ENCODE measurements at regions not wholly inside any gene's neighbourhood (a gene's known extent, or its start where the extent isn't known, plus 50 kb on each side); places are given as distances from the start of the nearest gene placed in this dataset.
"Not testable (repeated sequence)": the region's sequence is repeated elsewhere in the genome, so short reads cannot be mapped to it uniquely, and the experiment has no call there.

GRCh38 chr5:67674159-67674655 is 477.6 kb upstream of the CD180 start:
- DNase-seq: no peak

- no peak for DNase-seq
These were observed 477.0 kb upstream of the CD180 start for GRCh38 chr5:67673618-67674017.

- DNase-seq: no peak
These were observed 476.6 kb upstream of the CD180 start for GRCh38 chr5:67673180-67673579.

- DNase-seq: no peak
These were observed 476.0 kb upstream of the CD180 start for GRCh38 chr5:67672636-67673035.

GRCh38 chr5:67669916-67670315 is 473.3 kb upstream of the CD180 start:
- DNase-seq: no peak

- no peak for DNase-seq
These were observed 463.6 kb upstream of the CD180 start for GRCh38 chr5:67660149-67660548.

GRCh38 chr5:67659288-67659687 is 462.7 kb upstream of the CD180 start:
- peak; percentile 10 for DNase-seq

- no peak for DNase-seq
These were observed 460.5 kb upstream of the CD180 start for GRCh38 chr5:67657055-67657454.

GRCh38 chr5:67652201-67652600 is 455.6 kb upstream of the CD180 start:
- DNase-seq: no peak

GRCh38 chr5:67651180-67651579 is 454.6 kb upstream of the CD180 start:
- DNase-seq: no peak

GRCh38 chr5:67648201-67648671 is 451.6 kb upstream of the CD180 start:
- DNase-seq: no peak

GRCh38 chr5:67647772-67648171 is 451.2 kb upstream of the CD180 start:
- no peak for DNase-seq

GRCh38 chr5:67644221-67644920 is 447.8 kb upstream of the CD180 start:
- DNase-seq: no peak

- no peak for DNase-seq
These were observed 446.9 kb upstream of the CD180 start for GRCh38 chr5:67643536-67643935.

GRCh38 chr5:67639976-67640375 is 443.4 kb upstream of the CD180 start:
- DNase-seq: peak; percentile 77

- DNase-seq: no peak
These were observed 442.7 kb upstream of the CD180 start for GRCh38 chr5:67639313-67639712.

GRCh38 chr5:67636850-67637524 is 440.4 kb upstream of the CD180 start:
- DNase-seq: no peak

GRCh38 chr5:67636091-67636490 is 439.5 kb upstream of the CD180 start:
- no peak for DNase-seq

GRCh38 chr5:67627079-67627478 is 430.5 kb upstream of the CD180 start:
- not testable (repeated sequence) for DNase-seq

GRCh38 chr5:67623078-67623477 is 426.5 kb upstream of the CD180 start:
- no peak for DNase-seq

GRCh38 chr5:67620424-67621397 is 424.1 kb upstream of the CD180 start:
- no peak for DNase-seq

- DNase-seq: no peak
These were observed 423.0 kb upstream of the CD180 start for GRCh38 chr5:67619636-67620035.

- no peak for DNase-seq
These were observed 422.6 kb upstream of the CD180 start for GRCh38 chr5:67619235-67619634.

Measured in NCI-H1694 treated with DMSO at 0.1 percent for 48 hours (cell line).